Lower lobe of right lung (tissue), 2 donors: ENCODE measurements at regions not wholly inside any gene's neighbourhood (a gene's known extent, or its start where the extent isn't known, plus 50 kb on each side); places are given as distances from the start of the nearest gene placed in this dataset.

Source experiments
- ATAC-seq, 2 donors: fragments of 200-7000 bp; cut with Tn5 transposase; one replicate each; pipeline ENCODE4 v1.9.1; 2020 to 2022; ENCODE audit warnings: mild to moderate bottlenecking in 2 of 2, moderate library complexity in 2 of 2
- DNase-seq: peaks from one replicate; pipeline ENCODE4 v3.0.0-alpha.2; 2020
- H3K27ac ChIP-seq: fragments of 200-600 bp; one replicate; pipeline ENCODE4 v1.8.0; 2022
- H3K27me3 ChIP-seq: fragments of 200-600 bp; one replicate; pipeline ENCODE4 v1.8.0; 2022; ENCODE audit warnings: low read depth
- H3K36me3 ChIP-seq: fragments of 200-600 bp; one replicate; pipeline ENCODE4 v1.8.0; 2022; ENCODE audit warnings: mild to moderate bottlenecking
- H3K4me1 ChIP-seq: fragments of 200-600 bp; one replicate; pipeline ENCODE4 v1.8.0; 2022
- H3K4me3 ChIP-seq: fragments of 200-600 bp; one replicate; pipeline ENCODE4 v1.8.0; 2022; ENCODE audit warnings: mild to moderate bottlenecking
- H3K9me3 ChIP-seq: fragments of 200-600 bp; one replicate; pipeline ENCODE4 v1.8.0; 2022
- CTCF ChIP-seq: fragments of 200-600 bp; IDR thresholded peaks from one replicate; pipeline ENCODE4 v1.8.0; 2022; ENCODE audit warnings: antibody characterized with exemption, mild to moderate bottlenecking
- intact Hi-C: fragments of 100-400 bp; cut with DNase I; formaldehyde crosslinking; loops from one replicate; pipeline ENCODE4 v1.11.0; 2022
- donor health status: DM: no; HTN: yes; CAD: no; lungs with severe emphysema.

DNA sequence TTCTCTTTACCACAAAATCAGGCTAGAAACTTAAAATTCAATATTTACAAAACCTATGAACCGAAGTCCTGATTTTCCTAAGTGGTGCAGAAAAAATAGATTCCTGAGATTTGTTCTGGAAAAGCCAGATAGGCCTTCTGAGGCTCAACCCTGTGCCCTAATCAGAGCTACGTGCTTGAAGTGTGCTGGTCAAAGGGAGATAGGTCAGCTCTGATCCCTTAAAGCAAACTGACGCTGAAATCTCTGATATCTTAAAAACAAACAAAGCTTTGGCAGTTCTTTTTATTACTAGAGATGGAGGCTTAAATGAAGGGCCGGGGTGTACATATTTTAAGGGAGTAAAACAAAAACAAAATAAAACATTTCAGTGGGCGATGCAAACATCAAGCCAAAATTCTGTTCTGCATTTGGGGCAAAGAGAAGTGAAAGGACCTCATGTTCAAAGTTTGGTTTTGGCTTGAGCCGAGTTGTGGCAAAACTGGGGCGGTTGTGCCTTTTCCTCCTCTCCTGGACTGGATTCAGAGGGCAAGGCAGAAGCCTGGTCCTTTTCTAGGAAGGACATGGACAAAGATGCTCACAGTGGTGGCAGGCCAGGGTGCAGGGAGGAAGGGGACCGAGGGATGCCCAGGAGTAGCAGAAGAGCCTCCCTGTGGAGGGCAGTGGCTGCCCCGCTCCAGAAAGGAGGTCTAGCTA is 295.0 kb downstream of the CDCA7 start:
- no peak for TF ChIP-seq CTCF
- H3K9me3 ChIP-seq = no peaks in the 10 kb centered on the region
- DNase-seq = no peak
- H3K27ac ChIP-seq = no peak overlapping the region
- no peaks in the 10 kb centered on the region for H3K27me3 ChIP-seq
- H3K36me3 ChIP-seq = no peaks in the 10 kb centered on the region
- intact Hi-C loops = no loop called here
- H3K4me3 ChIP-seq = no peak overlapping the region
- H3K4me1 ChIP-seq = peaks cover 11% of the 10 kb centered on the region
- no peak for ATAC-seq

DNA sequence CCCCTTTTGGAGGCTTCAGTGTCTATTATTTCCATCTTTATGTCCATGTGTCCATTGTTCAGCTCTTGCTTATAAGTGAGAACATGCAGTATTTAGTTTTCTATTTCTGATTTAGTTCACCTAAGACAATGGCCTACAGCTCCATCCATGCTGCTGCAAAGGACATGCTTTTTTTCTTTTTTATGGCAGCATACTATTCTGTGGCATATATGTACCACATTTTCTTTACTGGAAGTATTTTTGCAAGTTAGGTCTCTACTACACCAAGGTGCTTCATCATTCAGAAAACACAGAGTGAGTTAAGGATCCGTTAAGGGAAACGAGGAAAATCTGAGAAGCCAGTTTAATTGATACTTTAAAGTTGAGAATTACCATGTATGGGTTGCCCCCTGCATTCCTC is 297.2 kb downstream of the CDCA7 start:
- ATAC-seq (no peak), DNase-seq (no peak)
- intact Hi-C loops = no loop called here
- H3K9me3 ChIP-seq = no peaks in the 10 kb centered on the region
- H3K27me3 ChIP-seq = no peaks in the 10 kb centered on the region
- H3K4me3 ChIP-seq = no peak overlapping the region
- peaks cover 11% of the 10 kb centered on the region for H3K4me1 ChIP-seq
- H3K27ac ChIP-seq = no peak overlapping the region
- H3K36me3 ChIP-seq = no peaks in the 10 kb centered on the region
- TF ChIP-seq CTCF = no peak

DNA sequence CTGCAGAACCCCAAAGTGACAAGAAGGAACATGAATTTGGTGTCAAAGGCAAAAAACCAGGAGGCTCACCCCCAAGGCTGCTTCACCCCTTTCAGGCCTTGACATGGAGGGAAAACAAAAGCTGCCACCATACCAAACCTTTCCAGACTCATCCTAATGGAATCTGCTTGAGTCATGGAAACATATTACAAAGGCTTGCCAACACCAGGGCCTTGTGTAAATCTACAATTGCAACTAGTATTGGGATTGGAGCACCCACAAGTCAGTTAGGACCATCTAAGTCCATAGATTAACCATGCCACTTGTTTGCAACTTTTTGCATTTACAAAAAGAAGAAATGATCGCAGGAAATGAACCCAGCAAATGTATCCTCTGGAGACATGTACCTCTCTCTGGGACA is 297.6 kb downstream of the CDCA7 start:
- ATAC-seq (no peak), DNase-seq (no peak)
- Histone ChIP-seq H3K9me3 (no peaks in the 10 kb centered on the region), H3K4me3 (no peak overlapping the region), H3K27ac (no peak overlapping the region), H3K4me1 (peaks cover 11% of the 10 kb centered on the region), H3K27me3 (no peaks in the 10 kb centered on the region), H3K36me3 (no peaks in the 10 kb centered on the region)
- intact Hi-C loops = no loop called here
- no peak for TF ChIP-seq CTCF

GRCh38 chr2:173652767-173653431 is 298.2 kb downstream of the CDCA7 start:
- peaks cover 7% of the 10 kb centered on the region for H3K4me1 ChIP-seq
- no peaks in the 10 kb centered on the region for H3K36me3 ChIP-seq
- intact Hi-C loops = no loop called here
- no peaks in the 10 kb centered on the region for H3K9me3 ChIP-seq
- no peak for TF ChIP-seq CTCF
- H3K27ac ChIP-seq = no peak overlapping the region
- no peak overlapping the region for H3K4me3 ChIP-seq
- H3K27me3 ChIP-seq = no peaks in the 10 kb centered on the region
- ATAC-seq (peak; percentile 48 to 54), DNase-seq (no peak)

DNA sequence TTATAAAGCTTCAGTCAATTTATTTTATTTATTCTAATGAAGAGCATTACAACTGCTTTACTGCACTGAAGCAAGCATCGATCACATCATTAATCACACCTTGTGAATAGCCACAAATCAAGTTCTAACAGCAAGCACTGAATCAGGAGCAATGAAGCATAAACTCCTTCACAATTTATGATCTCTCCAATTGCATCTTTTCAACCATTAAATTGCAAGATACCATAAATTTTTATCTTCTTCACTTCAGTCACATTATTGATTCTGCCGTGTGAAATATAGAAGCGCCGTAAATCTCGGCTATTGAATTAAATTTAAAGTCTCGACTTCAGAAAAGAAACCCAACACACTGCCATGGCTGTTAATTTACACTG is 298.7 kb downstream of the CDCA7 start:
- no peak for ATAC-seq
- H3K4me3 ChIP-seq = no peak overlapping the region
- H3K9me3 ChIP-seq = no peaks in the 10 kb centered on the region
- H3K4me1 ChIP-seq = peaks cover 1% of the 10 kb centered on the region
- intact Hi-C loops = no loop called here
- no peaks in the 10 kb centered on the region for H3K36me3 ChIP-seq
- H3K27ac ChIP-seq = no peak overlapping the region
- no peak for DNase-seq
- H3K27me3 ChIP-seq = no peaks in the 10 kb centered on the region
- no peak for TF ChIP-seq CTCF
